ENCODE measurements at regions not wholly inside any gene's neighbourhood (a gene's known extent, or its start where the extent isn't known, plus 50 kb on each side); places are given as distances from the start of the nearest gene placed in this dataset.
"Not testable (repeated sequence)": the region's sequence is repeated elsewhere in the genome, so short reads cannot be mapped to it uniquely, and the experiment has no call there.

DNA sequence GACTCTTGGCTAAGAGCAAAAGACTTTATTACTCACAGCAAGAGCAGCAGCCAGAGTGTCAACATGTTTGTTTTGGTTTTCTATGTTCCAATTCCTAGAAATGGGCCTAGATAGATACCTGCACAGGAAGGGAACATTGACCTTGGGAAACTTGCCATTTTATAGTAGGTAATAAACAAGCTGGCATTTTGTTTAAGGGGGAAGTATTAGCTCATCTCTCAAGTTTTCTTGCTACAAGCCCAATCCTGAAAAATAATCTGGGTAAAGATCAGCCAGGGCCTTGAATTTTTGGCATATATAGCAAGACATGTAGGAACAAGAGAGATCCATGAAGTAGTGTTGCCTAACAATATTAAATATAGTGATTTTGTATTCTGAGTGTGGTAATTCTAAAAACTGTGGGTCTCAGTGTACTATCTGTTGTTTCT is 51.4 kb upstream of the RGL1 start:
- no peak for DNase-seq (ENCODE audit: low read depth in 4 of 4, low spot score in 2 of 4)

DNA sequence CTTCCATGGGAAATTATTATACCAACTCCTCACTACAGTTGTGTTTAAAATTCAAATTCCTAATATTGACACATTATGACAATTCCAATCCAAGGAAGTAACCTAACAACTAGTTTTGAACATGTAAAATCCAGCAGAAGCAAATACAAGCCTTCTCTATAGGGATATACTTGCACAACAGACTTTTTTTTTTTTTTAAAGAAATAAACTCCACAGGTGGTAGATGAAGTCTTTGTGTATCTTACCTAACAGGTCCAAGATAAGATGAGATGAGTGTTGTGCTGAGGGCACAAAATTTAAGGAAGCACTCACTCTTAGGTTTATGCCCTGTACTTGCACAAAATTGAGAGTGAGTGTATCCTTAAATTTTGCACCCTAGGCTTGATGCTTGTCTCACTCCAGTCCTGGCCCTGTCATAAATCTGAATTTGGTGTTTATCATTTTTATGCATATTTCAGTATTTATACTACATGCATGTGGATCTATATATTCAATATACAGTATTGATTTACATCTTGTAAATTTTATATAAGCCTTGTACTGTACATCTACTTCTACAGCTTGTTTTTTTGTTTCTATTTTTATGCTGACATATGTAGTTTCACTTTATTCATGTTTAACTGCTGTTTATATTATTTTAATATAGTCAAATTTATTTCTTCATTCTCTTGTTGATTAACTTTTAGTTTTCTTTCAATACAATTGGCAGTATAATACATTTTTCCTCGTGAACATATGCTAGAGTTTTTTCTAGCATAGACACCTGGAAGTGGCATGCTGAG is 60.6 kb upstream of the RGL1 start:
- no peak for DNase-seq (ENCODE audit: low read depth in 4 of 4, low spot score in 2 of 4)

DNA sequence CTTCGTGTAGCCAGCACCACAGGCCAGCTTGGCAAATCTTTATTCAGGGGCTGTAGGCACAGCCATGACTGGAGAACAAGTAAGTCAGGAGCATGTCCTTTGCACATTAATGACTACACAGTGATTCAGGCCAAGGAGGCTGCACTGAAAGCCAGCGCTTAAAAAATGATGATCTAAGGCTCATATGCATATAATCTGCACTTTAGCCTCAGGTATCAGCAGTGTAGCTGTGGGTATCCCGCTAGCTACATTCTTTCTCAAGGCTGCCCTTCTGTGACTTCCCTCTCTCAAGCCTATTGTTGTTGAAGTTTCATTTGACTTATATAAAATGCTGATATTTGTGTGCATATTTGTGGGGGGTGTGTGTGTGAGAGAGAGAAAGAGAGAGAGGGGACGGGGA is 62.6 kb upstream of the RGL1 start:
- DNase-seq (ENCODE audit: low read depth in 4 of 4, low spot score in 2 of 4), result no peak

DNA sequence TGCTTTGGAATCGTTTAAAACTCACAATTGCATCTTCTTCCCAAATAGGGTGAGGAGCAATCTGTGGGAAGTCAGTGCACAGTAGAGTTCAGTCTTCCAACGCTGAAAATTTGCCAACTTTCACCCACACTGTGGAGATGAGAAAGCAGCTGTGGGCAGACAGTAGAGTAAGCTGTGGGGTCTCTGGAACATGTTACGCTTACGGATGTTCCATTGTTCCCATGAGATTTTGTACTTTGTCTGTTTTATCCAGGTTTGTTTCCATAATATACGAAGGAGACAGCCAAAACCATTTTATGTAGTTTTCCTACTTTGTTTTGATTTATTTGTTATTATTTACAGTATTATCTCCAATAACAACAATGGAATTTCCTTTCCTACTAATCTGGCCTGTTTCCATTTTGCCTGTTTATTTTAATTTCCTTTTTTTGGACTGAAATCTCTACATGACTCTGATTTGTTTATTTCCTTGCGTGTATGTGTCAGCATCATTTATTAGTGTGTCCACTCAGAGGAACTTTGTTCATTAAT is 65.1 kb upstream of the RGL1 start:
- DNase-seq (ENCODE audit: low read depth in 4 of 4, low spot score in 2 of 4), result peak in 2 of 4 donors; percentile 59 to 60

DNA sequence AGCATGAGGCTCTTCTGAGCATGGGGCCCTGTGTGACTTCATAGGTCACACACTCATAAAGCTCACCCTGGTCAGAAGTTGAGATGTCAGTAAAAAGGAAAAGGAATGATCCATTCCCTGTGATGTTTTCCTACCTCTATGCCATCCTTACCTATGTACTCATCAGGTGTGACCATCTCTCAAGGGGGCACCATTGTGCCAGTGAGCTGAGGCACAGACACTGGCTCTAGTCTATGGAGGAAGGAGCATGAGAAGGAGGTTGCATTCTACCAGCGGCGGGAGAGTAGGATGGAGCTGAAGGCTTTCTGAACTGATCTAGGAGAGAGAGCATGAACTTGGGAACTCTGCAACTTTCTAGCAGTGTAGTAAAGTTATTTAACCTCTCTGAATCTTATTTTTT is 65.8 kb upstream of the RGL1 start:
- DNase-seq (ENCODE audit: low read depth in 4 of 4, low spot score in 2 of 4), result no peak

DNA sequence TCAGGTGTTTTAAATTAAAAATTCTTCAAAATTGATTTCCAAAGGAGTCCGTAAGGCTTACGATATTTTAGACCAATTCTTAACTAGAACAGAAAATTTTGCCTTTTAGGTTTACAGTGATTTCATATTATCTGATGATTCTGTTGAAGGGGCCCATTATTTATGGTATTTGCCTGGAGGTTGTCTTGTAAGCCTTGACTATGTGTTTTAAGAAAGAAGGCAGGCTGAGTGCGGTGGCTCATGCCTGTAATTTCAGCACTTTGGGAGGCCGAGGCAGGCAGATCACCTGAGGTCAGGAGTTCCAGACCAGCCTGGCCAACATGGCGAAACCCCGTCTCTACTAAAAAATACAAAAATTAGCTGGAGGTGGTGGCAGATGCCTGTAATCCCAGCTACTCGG is 67.0 kb upstream of the RGL1 start:
- not testable (repeated sequence) for DNase-seq (ENCODE audit: low read depth in 4 of 4, low spot score in 2 of 4)

DNA sequence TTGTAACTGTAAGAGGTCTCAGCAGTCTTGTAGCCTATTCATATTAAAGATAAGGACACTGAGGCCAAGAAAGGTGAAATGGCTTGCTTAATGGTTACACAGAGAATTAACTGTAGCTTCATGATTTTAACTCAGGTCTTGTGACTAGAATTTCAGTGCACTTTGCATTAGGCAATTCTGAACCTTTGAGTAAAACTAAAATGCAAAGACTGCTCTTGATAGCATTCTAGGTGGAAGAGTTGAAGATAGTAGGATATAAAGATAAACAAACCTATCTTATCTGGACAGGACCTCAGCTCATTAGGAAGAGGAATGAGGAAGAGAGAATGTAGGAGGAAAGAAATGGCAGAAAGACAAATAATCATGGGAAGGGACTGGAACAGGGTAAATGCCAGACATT is 68.6 kb upstream of the RGL1 start:
- no peak for DNase-seq (ENCODE audit: low read depth in 4 of 4, low spot score in 2 of 4)

DNA sequence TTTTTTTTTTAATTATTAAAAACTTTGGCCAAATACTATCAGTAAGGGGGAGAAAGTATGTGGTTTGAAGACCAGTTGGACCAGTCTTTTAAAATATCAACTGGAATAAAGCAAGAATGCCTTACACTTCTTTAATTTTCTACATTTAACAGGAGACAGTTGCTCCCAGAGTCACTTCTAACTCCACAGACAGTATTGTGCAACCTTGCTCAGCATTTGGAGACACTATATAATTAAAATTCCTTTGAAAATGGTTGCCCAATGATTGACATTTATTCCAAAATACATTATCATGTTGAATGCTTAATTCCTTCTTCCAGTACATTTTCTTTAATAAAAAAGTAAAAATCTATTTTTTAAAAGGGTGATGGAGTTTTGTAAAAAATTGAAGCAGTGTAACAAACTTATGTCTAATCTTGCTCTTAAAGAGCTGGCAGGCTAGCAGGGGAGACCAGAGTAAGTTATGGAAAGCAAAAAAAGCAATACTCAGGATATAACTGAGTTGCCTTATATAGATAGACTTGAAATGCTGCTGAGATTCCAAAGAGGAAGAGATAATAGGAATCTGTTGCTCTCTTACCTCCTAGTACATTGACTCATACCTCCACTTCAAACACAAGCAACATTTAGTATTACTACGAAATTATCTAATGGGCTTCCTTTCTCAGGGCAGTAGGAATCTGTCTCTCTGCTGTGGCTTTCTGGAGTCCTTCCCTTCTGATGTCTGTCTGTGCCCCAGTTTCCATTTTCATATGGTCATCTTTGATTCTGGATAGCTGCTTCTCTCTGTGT is 69.7 kb upstream of the RGL1 start:
- no peak for DNase-seq (ENCODE audit: low read depth in 4 of 4, low spot score in 2 of 4)

DNA sequence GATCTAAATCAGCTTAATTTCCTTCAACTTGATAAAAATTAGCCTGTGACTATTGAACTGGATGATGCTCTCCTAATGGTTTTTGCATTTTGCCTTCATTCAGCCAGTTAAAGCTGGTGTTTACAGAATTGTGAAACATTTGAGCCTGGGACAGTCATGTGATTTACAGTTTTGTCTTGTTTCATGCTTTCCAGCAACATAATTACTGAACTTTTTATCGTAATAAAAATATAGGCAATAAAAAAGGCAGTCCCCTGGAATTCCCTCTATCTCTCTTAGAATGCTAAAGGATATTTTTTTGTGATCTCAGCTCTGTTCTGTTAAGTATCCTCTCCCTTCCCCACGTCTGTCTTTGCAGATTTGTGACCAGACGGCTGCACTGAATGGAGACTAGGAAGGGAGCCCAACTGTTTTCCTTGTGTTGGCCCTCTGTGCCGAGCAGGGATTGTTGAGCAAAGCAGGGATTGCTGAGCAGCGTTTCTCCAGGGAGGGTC is 70.3 kb upstream of the RGL1 start:
- DNase-seq (ENCODE audit: low read depth in 4 of 4, low spot score in 2 of 4), result peak in 3 of 4 donors; percentile 63 to 86 (median 76)

DNA sequence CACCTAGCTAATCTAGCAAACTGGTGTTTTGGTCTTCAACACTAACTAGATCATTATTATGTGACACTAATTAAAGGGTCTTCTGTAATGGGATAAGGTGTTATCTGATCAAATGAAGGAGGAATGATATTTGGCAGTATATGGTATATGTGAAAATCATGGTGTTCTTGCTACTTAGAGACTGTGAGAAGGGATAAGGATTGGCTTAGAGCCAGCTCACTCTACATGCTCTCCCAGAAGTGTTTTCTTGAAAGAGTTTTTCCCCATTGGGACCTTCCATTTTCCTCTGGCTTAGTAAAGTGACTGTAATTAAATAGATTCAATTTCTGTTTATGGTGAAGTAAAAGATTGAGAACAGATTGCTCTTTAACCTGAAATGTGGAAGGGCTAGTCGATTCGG is 71.2 kb upstream of the RGL1 start:
- DNase-seq (ENCODE audit: low read depth in 4 of 4, low spot score in 2 of 4), result peak in 1 of 4 donors; percentile 36

DNA sequence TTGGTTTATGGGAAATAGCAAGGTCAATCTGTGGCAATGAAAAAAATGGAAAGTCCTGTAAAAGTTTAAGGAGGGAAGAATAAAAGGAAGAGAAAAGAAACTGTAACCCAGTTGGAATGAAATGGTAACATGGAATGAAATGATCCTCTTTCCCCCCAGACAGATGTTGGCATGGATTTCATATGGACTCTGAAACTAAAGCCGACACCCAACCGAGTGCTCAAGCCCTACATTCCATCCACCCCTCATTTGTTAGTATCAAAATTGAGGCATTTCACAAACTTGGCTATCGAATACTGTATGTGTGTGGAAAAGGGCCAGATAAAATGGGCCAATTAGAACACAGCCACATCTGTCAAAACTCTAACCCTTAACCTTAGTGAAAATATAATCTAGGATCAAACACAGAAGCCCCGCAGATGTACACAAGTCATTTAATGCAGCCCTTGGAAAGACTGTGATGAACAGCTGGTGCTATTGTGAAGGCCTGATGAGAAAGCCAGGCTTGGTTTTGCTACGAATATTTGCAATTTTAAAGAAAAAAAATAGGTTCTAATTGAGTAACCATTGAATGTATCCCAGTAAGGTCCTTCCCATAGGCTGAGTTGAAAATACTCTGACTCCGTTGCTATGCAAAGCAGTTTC is 72.6 kb upstream of the RGL1 start:
- no peak for DNase-seq (ENCODE audit: low read depth in 4 of 4, low spot score in 2 of 4)

DNA sequence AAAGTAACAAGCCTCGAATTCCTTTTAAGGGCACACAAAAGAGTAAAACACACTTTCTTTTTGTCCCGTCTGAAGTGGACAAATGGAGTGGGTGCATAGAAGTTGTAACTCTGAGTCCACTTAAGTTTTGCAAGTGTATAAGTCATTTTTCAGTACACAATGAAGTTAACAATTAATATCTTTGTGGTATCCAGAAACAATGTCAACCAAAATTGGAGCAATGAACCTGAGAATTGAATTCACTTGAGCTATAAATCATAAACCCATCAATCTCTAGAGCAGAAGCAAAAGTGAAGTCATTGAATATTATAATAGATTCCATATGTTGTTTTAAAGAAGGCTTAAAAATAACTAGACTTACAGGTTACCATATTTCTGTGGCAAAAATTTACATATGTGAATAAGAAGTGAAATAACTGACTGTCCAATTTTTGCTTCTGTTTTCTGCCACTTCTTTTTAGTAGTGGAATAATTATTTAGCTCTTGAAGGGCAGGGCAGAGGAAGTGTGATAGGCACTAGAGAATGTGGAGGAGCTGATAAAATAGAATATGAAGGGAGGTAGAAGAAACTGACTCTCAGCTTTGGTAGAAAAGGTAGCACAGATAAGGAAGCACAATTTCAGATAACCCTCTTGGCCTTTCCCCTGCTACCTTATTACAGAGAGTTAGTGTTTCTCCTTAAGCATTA is 73.9 kb upstream of the RGL1 start:
- no peak for DNase-seq (ENCODE audit: low read depth in 4 of 4, low spot score in 2 of 4)

DNA sequence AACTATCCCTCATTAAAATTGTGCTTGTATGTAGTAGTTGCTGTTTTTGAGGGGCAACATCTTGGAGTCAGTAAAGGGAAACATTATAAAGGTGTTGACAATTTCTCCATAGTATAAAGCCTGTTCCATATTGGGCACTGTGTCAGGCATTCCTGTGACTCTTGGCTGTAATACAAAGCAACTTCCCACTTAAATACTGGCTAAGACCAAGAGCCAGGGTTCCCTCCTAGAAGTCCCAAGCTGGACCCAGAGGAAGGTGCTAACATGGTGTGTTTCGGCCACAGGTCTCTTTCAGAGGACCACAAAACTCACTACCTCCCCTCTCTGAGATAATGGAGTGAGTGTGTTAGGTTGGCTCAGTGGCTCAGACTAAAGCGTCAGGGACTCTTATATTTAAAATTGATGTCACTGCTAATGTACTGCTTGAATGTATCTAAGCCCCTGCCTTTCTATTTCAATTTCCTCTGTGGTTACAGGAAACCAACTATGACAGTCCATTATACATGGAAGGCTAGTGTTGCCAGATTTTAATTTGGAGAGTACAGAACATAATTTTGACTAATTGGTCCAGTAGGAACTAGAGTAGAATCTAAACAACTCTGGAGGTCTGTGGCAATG is 74.7 kb upstream of the RGL1 start:
- no peak for DNase-seq (ENCODE audit: low read depth in 4 of 4, low spot score in 2 of 4)

DNA sequence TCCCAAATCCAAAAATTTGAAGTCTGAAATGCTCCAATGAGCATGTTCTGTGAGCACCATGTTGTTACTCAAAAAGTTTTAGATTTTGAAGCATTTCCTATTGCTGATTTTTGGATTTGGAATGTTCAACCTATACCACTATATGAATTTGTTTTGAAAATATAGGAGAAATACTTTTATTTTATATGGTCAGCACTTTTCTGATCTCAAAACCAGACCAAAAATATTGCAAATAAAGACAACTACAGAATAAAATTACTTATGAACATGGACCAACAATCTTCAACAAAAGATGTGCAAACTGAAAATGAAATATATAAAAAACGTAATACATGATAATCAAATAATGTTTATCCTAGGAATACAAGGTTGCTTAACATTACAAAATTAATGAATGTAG is 73.7 kb upstream of the APOBEC4 start:
- no peak for DNase-seq (ENCODE audit: low read depth in 4 of 4, low spot score in 2 of 4)

DNA sequence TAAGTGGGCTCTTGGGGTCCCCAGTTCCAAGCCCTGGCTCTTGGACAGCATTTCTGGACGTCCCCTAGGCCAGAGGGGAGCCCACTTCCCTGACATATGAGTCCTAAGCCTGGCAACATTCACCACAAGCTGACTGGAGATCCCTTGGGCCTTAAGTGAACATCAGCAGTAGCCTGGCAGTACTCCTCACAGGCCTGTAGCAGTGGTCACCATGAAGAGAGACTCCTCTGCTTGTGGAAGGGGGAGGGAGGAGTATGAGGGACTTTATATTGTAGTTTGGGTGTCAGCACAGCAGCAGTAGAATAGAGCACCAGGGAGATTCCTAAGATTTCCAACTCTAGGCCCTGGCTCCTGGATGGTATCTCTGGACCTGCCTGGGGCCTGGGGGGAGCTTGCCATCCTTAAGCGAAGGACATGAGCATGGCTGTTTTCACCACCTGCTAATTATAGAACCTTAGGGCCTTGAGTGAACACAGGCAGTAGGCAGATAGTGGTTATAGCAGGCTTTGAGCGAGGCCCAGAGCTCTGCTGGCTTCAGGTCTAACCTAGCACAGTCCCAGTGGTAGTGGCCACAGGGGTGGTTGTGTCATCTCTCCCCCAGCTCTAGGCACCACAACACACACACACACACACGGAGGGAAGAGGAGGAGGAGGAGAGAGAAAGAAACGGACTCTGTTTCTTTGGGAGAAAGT is 71.4 kb upstream of the APOBEC4 start:
- no peak for DNase-seq (ENCODE audit: low read depth in 4 of 4, low spot score in 2 of 4)

DNA sequence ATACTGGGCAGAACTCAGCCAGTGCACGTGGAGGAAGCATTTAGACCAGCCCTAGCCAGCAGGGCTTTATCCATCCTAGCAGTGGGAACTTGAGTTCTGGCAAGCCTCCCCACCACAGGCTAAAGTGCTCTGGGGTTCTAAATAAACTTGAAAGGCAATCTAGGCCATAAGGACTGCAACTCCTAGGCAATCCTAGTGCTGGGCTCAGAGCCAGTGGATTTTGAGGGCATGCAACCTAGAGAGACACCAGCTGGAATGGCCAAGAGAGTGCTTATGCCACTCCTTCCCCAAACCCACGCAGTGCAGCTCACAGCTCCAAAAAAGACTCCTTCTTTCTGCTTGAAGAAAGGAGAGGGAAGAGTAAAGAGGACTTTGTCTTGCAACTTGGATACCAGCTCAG is 70.5 kb upstream of the APOBEC4 start:
- no peak for DNase-seq (ENCODE audit: low read depth in 4 of 4, low spot score in 2 of 4)

DNA sequence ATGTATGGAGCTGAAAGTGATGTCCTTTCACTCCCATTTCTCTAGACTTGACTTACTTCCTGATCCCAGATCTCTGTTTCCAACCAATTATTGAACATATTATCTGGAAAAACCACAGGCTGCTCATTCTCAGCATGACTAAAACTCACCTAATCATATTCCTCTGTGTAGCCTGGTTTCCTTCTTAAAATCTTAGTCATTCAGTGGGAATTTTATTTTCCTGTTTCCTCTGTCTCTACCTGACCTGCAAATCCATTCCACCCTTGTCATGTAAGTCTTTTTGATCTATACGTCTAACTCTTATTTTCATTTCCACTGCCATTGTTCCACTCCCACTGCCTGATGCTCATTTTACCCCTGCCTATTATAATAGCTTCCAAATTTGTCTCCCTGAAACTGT is 67.9 kb upstream of the APOBEC4 start:
- DNase-seq (ENCODE audit: low read depth in 4 of 4, low spot score in 2 of 4), result no peak

DNA sequence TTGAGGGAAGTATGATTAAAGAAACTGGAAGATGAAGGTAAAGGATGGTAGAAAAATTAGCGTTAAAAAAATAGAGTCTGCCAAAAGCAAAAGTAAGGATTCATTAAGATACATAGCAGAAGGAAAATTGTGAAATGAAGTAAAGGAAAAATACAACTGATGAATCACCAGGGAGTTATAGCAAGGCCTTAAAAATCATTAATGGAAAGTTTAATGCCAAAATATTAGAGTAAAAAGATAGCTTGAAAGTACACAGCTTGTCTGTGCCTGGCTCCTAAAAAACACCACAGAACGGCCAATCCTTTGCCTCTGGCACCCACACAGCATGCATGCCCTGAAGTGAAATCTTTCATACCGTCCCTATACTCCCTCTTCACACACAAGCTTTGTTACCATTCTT is 66.9 kb upstream of the APOBEC4 start:
- no peak for DNase-seq (ENCODE audit: low read depth in 4 of 4, low spot score in 2 of 4)

DNA sequence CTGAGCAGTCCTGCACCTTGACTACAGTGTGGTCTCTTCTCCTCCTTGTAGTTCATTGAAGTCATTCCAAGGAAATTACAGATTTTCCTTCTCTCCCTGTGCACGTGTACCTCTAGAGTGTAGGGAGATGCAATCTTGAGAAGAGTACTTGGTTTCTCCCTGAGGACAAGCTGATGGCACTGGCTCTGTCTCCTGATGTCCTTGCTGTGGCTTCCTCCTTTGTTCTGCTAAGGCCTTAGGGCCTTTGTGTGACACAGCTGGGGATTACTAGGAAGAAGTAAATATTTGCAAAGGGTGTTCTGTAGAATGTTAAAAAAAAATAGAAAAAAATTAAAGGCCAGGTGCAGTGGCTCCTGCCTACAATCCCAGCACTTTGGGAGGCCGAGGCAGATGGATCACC is 66.2 kb upstream of the APOBEC4 start:
- DNase-seq (ENCODE audit: low read depth in 4 of 4, low spot score in 2 of 4), result no peak

DNA sequence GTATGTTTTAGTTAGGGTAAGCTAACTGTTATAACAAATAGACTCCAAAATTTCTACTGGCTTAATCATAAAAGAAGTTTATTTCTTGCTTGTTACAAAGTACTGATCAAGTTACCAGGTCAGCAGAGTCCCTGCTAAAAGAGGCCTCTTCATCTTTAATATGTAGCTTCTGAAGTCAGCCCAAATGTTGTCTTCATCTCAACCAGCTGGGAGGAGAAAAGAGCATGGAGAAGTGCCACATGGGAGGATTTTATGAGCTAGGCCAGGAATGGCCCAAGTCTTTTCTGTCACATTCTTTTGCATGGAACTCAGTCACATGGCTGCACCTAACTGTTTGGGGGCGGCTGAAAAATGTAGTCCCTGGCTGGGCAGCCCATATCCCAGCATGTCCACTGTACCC is 63.2 kb upstream of the APOBEC4 start:
- DNase-seq (ENCODE audit: low read depth in 4 of 4, low spot score in 2 of 4), result no peak
